Stimulated activated CD8-positive, alpha-beta memory T cell treated with anti-CD3 and anti-CD28 coated beads, Interleukin-4, amount 100 ng/mL, for 24 hours (primary cell): ENCODE measurements at regions not wholly inside any gene's neighbourhood (a gene's known extent, or its start where the extent isn't known, plus 50 kb on each side); places are given as distances from the start of the nearest gene placed in this dataset.
"Not testable (repeated sequence)": the region's sequence is repeated elsewhere in the genome, so short reads cannot be mapped to it uniquely, and the experiment has no call there.

Experiments
- DNase-seq: peaks from one replicate; pipeline ENCODE4 v3.0.0-alpha.2; 2020; ENCODE audit warnings: low read depth

DNA sequence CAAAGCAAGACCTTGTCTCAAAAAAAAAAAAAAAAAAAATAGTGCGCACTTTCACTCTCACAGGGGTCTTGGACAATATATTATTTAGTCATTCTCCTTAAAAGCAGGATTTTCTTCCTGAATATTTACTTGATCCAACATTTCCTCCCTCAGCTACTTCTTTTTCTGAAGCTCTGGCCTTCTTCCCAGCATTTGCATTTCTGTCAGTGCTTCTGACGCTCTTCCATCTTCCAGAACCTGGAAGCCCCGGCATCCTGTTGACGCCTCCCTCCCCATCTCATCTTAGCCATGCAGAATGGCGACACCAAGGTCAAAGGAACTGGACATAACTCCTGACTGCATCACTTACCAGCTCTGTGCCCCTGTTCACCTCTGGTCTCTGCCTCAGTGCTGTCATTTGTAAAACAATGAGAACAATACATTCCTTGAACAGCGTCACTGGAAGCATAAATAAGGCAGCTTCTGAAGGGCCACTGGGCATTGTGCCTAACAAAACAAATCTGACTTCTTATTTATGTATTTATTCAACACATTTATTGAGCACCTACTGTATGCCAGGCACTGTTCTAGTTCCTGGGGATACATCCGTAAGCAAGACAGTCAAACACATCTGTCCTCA, 90.9 kb upstream of the MDM1 start:
- no peak for DNase-seq

DNA sequence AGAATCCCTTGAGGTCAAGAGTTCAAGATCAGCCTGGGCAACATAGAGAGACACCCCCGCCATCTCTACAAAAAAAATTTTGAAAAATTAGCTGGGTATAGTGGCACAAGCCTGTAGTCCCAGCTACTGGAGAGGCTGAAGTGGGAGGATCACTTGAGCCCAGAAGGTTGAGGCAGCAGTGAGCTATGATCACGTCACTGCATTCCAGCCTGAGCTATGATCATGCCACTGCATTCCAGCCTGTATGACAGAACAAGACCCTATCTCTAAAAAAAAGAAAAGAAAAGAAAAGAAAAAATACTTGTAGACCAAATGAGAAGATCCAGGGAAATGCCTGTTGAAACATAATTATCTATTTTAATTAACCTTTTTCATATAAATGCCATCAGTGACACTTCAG, 93.8 kb upstream of the MDM1 start:
- no peak for DNase-seq

DNA sequence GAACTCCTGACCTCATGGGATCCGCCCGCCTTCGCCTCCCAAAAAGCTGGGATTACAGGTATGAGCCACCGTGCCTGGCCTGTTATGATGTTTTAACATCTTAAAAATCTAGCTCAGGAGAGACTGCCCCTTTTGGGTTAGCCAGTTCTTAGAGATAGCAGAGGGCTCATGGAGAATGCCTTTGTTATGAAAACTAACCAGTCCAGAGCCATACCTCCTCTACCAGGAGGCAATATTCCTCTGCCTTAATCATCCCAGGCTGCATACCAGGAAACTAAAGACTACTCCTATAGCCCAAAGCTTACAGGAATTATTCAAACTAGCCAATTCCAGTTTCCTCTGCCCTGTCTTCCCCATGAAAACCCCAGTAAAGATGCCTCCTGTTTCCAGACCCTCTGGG, 96.0 kb upstream of the MDM1 start:
- no peak for DNase-seq

DNA sequence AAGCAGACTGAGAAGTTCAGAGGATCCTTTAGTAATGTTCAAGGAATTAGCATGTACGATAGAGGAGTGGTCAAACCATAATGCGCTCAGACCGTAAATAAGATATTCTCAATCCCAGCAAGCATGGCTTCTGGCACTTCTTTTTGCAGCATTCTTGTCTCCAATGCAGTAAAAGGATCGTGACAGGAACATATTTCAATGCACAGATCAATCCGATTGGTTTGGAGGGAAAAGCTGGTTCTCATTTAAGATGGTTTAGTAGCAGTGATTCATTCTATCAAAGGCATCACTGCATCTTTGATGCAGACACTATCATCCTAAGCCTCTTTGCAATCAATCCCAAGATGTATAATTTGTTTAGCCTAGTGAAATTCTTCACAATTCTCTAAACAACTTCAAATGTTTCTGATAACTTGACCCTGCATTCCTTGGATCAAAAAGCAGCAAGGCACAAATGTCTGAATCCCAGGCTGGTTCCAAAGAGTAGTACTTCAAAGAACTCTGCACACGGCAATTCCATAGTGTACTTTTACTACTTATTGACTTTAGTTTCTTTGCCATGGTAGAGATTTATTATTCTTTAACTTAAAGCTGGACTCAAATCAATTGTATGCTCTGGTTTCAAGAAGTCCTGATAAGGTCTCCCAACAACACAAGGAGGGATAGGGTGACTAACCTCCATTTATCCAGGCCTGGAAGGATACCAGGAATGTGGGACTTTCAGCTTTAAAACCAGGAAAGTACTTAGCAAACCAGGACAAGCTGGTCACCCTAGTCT, 96.8 kb upstream of the MDM1 start:
- no peak for DNase-seq

DNA sequence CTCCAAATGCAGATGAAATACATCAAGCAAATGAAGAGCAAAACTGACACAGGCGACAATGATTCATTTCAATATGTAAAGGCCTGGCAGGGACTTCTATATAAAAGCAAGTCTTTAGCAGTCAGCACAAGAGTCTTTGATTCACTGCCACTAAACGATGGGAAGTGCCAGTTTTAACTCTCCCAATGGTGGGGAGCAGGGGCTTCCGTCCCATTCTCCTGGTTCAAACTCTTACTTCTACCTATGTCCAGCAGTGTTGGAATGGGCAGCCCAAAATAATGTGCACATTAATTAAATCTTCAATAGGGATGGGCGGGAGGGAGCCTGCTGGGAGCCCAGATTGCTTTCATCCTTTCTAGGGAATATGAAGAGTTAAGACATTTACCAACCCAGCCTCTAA, 97.5 kb upstream of the MDM1 start:
- no peak for DNase-seq

DNA sequence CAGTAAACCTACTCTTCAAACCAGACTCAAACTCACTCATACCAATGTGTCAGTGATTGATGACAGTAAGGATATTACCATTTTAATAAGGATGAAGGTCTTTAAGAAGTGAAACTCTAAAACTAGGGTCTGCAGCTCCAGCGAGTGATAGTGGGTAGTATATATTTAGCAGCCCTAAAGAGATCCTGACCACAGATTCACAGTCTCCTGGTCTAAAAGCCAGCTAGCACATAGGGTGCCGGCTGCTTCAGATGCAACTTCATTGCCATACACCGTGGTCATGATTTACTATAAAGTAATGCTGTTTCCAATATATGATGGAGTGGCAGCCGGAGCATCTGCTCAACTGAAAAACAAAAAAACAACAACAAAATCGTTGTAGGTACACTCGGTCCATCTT, 99.6 kb upstream of the MDM1 start:
- DNase-seq: no peak

DNA sequence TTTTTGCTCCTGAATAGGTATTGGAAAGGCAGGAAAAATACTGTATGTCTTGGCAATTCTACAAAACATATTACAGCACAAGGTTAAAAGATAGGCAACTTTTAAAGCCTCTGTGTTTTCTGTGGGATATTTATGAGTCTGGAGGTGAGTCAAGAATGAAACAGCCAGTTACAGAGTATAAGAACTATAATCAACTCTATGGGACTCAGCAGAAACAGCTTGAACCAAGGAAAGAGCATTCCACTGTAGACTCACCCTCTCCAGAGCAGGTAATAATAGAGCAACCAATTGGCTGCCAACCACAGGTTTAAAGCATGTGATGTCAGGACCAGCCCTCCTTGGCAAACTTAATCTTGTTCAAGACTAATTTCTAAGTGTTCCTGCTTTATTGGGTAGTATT, 100.5 kb upstream of the MDM1 start:
- no peak for DNase-seq

DNA sequence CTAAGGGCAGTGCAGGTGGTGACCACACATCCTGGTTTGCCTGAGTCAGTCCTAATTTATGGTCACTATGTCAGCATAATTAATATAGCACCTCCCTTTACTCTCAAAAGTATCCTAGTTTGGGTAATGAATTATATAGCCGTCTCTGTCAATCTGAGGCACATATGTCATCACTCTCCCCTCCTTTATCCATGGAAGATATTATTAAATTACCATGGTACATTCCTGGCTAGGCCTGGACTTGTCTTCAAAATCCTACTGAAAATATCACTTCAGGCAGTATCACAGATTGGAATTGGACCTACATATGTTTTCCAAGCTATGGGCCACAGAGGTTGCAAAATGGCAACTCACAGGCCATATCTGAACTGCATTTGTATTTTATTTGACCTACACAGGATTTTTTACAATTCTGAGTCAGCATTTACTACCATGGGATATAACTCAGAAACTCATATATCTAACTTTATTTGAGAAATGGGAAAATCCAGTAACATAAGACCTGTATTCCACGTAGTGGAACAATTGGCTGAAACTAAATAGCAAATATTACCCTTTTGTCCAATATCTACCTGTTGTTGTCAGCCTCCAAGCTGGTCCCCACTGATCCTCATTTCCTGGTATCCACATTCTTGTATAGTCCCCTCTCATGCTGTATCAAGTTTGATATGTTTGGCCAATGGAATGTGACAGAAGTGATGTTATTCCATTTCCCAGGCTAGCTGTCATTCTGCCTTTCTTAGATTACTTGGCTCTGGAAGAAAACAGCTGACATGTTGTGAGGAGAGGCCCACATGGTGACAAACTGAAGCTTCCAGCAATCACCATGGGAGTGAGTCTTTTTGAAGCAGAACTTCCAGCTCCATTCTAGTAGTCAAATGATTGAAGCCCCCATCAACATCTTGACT, 102.5 kb upstream of the MDM1 start:
- DNase-seq: no peak

DNA sequence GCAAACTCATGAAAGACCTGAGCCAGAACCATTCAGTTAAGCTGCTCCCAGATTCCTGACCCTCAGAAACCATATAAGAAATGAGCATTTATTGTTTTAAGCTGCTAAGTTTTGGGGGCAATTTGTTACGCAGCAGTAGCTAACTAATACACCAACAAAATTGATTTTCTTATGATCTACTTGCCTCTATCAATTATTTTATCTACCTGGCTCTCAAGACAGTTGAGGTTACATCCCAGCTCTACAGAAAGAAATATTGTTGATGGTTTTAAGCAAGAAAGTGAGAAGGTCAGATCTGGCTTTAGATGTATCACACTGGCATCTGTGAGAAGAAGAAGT, 103.1 kb upstream of the MDM1 start:
- no peak for DNase-seq

DNA sequence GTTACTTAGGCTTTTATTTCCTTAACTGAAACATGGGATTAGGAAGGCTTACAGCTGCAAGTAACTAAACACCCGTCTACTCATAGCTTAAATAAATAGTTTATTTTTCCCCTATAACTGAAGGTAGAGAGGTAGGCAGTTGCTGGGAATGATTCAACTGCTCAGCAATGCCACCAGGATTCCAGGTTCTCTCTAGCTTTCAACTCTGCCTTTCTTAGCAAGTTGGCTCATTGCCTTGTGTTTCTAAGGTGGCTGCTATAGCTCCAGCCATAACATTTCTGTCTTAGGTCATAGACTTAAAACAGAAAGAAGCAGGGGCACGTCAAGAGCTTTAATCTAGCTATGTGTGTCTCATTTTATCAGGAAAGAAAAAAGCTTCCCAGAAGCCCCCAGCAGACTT, 103.7 kb upstream of the MDM1 start:
- DNase-seq: no peak

DNA sequence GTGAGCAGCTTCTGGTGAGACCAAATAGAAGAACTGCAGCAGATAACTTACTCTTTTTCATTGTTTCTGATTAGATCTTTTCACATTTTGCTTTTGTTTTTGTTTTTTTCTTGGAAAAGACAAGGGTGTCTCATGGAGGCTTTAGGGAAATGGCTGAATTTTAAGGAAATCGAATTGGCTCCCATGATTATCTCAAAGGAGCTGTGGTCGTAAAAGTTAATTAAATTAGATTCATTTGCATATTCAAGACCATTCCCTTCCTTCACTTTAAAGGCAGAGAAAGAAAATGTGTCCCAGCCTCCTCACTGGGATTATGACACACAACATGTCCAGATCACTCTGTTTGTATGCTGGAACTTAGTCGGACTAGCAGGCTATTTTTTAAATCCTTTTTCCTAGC, 106.4 kb upstream of the MDM1 start:
- DNase-seq: no peak

DNA sequence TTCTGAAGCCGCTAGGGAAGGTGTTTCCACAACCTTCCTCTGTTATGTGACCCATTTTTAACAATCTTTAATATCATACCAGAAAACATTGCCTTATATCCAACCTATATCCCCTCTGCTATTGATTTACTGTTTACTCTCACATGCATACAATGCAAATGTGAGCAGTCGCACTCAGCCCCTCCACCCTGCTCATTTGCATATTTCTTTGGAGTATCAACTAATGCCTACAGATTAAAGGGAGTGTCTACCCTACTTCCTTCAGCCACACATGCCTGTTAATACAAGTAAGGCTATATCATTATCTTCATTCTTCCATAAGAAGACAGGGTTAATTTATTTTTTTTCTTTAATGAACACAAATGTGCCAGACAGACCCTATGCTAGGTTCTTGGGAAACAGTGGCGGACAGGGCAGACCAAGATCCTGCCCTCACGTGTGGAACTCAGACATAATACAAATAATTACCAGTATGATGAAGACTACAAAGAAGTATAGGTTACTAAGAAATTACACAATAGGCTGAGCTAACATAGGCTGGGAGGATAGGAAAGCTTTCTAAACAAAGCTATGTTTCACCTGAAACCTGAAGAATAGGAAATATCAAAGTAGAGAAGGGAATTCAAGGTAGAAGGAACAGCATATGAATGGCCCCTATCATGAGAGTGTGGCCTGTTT, 107.3 kb upstream of the MDM1 start:
- no peak for DNase-seq

DNA sequence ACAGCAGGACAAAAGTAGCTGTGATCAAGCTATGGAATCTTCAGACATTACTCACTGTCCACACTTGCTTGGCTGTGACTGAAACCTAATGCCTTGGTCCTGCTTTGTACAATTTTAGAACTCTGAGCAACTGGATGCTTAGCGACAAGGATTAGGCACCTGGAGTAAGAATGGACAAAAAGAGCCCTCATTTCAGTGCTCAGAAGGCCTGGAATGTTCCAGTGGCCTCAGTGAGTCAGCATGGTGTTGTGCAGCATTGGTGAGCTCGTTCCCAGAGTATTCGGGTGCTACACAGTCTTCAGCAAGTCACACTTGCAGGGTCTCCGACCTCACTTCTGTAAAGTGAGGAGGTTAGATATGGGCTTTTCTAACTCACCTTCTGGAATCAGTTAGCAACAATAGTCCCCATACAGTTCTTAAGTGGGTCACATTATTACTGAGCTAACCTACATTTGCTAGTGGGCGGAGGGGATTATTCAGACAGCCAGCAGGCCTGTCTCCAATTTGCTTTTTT, 108.0 kb upstream of the MDM1 start:
- no peak for DNase-seq

DNA sequence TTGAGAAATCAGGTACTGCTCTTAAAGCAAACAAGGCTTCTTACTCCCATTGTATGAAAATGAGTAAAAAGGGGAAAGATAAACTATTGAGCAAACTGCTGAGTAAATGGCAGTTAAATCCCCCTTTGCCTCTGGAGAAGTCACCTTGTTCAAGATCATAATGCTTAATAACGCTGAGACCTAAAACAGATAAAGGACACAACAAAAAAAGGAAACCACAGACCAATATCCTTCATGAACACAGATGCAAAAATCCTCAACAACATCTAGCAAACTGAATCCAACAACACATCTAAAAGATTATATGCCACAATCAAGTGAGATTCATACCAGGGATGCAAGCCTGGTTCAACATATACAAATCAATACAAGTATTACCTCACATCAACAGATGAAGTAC, 109.0 kb upstream of the MDM1 start:
- DNase-seq: no peak

DNA sequence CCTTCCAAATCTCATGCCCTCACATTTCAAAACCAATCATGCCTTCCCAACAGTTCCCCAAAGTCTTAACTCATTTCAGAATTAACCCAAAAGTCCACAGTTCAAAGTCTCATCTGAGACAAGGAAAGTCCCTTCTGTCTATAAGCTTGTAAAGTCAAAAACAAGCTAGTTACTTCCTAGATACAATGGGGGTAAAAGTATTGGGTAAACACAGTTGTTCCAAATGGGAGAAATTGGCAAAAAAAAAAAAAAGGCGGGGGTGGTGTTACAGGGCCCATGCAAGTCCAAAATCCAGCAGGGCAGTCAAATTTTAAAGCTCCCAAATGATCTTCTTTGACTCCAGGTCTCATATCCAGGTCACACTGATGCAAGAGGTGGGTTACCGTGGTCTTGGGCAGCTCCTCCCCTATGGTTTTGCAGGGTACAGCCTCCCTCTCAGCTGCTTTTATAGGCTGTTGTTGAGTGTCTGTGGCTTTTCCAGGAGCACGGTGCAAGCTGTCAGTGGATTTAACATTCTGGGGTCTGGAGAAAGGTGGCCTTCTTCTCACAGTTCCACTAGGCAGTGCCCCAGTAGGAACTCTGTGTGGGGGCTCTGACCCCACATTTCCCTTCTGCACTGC, 110.3 kb upstream of the MDM1 start:
- DNase-seq: not testable (repeated sequence)

DNA sequence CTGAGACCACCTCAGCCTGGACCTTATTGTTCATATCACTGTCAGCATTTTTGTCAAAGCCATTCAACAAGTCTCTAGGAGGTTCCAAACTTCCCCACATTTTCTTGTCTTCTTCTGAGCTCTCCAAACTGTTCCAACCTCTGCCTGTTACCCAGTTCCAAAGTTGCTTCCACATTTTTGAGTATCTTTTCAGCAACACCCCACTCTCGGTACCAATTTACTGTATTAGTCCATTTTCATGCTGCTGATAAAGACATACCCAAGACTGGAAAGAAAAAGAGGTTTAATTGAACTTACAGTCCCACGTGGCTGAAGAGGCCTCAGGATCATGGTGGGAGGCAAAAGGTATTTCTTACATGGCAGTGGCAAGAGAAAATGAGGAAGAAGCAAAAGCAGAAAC, 111.5 kb upstream of the MDM1 start:
- DNase-seq: not testable (repeated sequence)

DNA sequence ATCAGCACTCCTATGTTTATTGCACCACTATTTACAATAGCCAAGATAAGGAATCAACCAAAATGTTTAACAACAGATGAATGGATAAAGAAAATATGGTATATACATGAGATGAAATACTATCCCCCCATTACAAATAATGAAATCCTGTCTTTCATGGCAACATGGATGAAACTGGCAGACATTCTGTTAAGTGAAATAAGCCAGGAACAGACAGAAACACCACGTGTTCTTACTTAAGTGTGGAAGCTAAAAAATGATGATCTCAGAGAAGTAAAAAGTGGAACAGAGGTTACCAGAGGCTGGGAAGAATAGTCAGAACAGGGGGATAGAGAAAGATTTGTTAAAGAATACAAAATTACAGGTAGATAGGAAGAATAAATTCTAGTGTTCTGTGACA, 113.7 kb upstream of the MDM1 start:
- no peak for DNase-seq

DNA sequence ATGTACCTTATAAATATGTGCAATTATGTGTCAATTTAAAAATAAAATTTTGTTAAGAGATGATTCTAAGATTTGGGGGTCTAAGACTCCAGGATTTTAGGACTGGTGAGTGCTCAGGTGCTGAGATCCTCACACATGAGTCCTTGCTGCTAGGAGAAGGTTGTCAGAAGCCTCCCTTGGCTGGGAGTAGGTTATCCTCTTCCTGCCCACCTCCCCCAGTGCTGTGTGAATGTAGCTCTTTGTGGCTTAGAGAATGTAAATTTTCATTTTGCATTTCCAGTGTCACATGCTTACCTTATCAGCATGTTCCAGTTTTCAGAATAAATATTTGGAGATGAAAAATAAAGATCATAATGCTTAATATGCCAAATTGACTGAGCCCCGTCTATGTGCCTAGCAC, 114.2 kb upstream of the MDM1 start:
- DNase-seq: no peak

DNA sequence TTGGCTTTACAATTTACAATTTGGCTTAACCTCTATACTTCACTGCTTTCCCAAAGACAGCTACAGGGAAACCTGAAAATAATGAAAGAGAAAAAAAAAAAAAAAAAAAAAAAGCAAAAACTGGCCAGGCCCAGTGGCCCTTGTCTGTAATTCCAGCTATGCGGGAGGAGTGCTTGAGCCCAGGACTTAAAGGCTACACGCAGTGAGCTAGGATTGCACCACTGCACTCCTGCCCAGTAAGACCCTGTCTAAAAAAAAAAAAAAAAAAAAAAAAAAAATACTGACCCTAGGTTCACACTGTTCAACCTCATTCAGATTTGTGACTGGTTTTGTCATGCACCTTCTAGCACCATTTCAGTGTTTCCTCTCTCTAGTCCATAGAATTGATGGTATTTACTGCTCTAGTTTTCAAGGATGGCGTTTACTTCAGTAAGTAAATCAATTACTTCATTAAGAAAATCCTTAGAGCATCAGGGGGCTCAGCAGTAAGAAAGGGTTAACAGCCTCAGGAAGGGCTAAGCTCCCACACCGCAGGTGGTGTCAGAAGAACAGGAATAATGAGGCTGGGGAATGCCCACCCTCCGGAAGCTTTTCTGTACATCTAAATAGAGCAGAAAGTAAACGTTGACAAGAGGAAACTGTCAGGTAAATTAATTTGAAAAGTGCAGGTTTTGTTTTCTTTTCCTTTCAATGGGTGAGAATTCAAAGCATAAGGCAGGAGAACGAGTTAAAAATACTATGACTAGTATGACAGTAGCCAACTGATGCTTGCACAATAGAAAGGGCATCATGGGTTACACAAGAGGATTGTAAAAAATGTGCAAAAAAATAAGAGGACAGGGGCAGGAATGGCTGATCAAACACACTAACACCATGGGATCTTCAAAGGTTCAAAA, 115.0 kb upstream of the MDM1 start:
- no peak for DNase-seq

DNA sequence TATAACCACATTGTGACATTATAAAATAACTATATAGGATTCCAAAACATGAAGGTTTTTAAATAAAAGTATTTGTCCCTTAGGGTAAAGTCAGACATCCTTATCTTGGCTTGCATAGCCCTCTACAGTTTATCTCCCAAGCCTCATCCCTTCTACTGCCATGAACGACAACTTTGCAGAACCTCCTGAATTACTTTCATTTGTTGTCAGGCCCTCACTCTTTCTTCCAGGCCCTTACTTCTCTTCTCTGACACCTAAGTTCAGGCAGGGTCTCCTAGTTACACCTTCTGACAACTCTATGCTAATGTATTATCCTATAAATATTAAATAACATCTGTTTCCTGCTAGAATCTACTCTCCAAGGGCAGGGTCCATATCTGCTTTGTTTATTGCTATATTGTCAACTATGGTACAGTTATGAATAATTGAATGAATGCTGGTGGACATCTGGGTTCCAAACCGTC, 115.7 kb upstream of the MDM1 start:
- no peak for DNase-seq

DNA sequence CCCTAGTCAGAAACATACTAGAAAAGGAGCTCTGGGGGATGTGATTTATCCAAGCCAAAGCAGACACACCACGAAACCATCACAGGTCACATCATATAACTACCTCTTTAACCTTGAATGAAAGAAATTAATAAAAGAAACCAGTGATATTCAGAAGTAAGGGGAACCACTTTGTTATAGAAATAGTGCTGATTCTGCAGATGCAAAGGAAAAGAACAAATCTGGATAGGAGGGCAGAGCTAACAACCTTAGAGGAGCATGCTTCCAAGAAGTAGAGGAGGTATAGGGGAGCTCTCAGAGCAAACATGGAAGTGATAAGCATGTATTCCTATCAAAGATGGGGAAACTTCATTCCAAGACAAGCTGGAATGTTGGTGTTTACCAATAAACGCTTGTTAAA, 117.0 kb upstream of the MDM1 start:
- DNase-seq: no peak
